GM18867 (cell line): ENCODE measurements at regions not wholly inside any gene's neighbourhood (a gene's known extent, or its start where the extent isn't known, plus 50 kb on each side); places are given as distances from the start of the nearest gene placed in this dataset.
"Not testable (repeated sequence)": the region's sequence is repeated elsewhere in the genome, so short reads cannot be mapped to it uniquely, and the experiment has no call there.

Experiments used
- ATAC-seq: cut with Tn5 transposase; IDR thresholded peaks from one replicate; pipeline ENCODE4 v1.9.1; 2021; ENCODE audit warnings: mild to moderate bottlenecking, moderate library complexity; ENCODE audit not compliant: unreplicated experiment

- no peak for ATAC-seq
These were observed 114.3 kb upstream of the ETV6 start for GRCh38 chr12:11535127-11535526.

GRCh38 chr12:11539156-11539555, 110.3 kb upstream of the ETV6 start:
- ATAC-seq: no peak

DNA sequence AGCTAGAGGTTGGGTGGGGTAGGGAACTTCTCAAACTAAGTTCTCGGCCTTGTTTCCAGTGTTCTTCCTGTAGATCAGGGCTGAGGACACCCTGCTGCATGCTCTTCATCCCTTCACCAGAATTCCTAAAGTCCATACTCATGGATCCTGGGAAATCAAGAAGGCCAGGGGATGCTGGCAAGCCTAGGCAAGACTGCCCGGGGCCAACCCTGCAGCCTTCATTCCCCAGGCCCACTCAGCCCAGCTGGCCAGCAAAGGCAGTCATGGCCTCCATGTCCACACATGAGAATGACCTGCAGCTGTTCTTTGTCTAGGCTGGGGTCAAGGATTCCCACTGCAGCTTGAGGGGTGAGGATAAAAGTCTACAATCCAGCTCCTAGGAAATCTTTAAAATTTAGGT, 109.3 kb upstream of the ETV6 start:
- ATAC-seq: no peak

DNA sequence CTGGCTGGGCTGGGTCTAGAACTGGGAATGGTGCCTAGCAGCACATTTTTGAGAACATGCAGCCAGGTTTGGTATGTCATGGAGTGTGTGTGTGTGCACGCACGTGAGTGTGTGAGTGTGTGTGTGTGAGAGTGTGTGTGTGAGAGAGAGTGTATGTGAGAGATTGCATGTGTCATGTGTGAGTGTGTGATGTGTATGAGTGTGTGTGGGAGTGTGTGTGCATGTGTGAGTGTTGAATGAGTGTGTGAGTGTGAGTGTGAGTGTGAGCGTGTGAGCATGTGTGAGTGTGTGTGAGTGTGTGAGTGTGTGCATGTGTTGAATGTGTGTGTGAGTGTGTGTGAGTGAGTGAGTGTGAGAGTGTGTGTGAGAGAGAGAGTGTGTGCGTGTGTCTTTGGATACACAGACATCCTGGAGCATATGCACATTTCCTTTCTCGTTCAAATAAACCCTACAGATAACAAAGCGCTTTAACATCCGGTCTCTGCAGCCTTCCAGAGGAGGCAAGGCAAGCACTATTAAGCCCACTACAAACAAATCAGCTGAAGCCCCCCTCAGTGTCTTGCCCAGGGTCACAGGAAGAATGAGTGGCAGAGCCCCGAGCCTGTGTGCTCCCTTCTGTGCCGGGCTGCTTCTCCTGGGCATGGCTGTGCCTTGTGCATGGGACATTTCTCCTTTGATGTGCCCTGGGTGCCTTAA, 108.7 kb upstream of the ETV6 start:
- ATAC-seq: no peak

DNA sequence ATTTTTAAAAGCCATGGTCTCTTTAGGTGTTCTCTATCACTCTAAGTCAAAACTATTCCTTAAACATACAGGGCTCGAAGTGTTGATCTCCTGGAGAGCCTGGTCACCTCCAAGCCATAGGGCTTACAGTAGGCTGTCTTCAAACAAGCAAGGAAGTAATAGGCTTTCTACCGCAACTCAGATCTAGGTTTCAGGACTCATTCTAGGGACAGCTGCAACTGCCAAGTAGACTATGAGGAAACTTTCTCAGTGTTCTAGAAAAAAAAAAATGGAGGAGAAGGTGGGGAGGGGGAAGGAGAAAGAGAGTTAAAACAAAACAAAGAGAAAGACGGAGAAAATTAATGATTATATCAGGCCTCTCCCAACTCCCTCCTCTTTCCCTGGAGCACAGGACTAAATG, 106.9 kb upstream of the ETV6 start:
- ATAC-seq: no peak

DNA sequence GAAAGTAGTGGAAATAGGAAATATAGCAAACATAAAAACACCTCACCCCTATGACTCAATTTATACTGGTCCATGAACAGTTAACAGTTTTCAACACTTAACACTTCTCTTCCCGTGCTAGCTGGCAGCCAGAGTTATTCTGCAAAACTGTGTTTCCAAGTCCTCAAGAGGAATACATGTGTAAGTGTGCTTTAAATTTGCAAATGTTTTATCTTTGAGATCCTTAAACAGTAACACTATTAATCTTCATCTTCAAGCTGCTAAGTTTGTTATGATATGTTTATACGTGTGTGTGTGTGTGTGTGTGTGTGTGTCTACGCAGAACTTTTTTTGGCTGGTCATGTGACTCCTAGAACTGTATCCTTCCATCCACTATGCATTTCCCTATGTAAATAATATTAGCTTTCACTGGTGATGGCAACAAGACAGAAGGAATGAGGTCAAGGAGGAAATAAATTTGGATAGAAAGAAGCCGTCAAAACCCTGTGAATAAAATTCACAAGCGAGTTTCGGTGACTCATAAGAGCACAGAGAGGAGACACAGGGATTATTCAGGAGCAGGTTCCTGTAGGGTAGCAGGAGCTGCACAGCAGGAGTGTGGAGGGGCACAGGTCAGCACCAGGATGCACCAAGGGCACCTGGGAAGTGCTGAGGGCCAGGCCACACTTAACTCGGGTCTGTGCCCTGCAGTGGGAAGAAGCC, 105.9 kb upstream of the ETV6 start:
- ATAC-seq: no peak

GRCh38 chr12:11545484-11546330, 103.8 kb upstream of the ETV6 start:
- ATAC-seq: peak; percentile 85

GRCh38 chr12:11546582-11547270, 102.7 kb upstream of the ETV6 start:
- not testable (repeated sequence) for ATAC-seq

DNA sequence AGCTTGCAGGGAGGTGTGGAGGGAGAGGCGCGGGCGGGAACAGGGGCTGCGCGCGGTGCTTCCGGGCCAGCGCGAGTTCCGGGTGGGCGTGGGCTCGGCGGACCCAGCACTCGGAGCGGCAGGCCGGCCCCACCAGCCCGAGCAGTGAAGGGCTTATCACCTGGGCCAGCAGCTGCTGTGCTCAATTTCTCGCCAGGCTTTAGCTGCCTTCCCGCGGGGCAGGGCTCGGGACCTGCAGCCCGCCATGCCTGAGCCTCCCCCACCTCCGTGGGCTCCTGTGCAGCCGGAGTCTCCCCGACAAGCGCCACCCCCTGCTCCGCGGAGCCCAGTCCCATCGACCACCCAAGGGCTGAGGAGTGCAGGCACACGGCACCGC, 102.2 kb upstream of the ETV6 start:
- ATAC-seq: not testable (repeated sequence)

GRCh38 chr12:11549119-11549518, 100.4 kb upstream of the ETV6 start:
- ATAC-seq: no peak

GRCh38 chr12:11553871-11554533, 95.5 kb upstream of the ETV6 start:
- peak; percentile 70 for ATAC-seq

- no peak for ATAC-seq
These were observed 94.3 kb upstream of the ETV6 start for GRCh38 chr12:11555195-11555594.

DNA sequence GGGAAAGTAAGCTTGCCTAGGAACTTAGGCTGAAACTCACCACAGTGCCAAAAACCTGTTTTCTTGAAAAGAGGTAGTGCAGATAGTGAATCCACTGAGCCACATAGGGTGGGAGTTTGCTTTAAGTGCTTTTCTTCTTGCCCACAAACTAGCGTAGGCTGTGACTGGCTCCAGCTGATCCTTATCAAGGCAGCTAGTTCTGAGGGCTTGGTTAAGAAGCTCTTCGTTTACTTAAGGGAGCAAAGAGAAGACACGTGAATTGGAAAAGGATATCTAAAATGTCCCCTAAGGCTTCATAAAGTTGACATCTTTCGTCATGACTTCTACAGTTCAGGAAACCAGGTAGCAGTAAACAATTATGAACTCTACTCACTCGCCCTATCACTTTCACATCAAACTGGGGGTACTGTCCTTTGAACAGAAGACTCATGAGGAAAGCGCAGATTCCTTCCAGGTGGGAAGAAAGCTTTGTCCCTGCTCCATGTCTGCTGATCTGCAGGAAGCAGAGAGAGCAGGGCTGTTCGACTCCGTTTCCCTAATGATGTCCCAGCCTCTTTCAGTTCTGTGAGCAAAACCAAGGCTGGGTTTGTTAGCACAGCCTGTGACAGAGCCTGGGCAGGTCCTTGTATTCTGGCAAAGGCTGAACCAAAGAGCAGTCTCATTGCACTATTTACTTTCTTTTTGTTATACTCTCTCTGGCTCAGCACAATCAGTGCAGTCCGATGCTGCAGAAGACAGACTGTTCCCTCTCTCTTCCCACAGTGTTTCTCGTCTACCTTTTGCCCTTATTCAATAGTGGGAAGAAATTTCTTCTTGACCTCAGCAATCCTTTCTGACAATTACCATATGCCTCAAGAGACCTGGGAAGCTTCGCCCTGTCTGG, 93.5 kb upstream of the ETV6 start:
- ATAC-seq: no peak

- ATAC-seq: no peak
These were observed 92.8 kb upstream of the ETV6 start for GRCh38 chr12:11556682-11557081.

- ATAC-seq: no peak
These were observed 89.7 kb upstream of the ETV6 start for GRCh38 chr12:11559626-11560340.

GRCh38 chr12:11561411-11561810, 88.1 kb upstream of the ETV6 start:
- no peak for ATAC-seq

DNA sequence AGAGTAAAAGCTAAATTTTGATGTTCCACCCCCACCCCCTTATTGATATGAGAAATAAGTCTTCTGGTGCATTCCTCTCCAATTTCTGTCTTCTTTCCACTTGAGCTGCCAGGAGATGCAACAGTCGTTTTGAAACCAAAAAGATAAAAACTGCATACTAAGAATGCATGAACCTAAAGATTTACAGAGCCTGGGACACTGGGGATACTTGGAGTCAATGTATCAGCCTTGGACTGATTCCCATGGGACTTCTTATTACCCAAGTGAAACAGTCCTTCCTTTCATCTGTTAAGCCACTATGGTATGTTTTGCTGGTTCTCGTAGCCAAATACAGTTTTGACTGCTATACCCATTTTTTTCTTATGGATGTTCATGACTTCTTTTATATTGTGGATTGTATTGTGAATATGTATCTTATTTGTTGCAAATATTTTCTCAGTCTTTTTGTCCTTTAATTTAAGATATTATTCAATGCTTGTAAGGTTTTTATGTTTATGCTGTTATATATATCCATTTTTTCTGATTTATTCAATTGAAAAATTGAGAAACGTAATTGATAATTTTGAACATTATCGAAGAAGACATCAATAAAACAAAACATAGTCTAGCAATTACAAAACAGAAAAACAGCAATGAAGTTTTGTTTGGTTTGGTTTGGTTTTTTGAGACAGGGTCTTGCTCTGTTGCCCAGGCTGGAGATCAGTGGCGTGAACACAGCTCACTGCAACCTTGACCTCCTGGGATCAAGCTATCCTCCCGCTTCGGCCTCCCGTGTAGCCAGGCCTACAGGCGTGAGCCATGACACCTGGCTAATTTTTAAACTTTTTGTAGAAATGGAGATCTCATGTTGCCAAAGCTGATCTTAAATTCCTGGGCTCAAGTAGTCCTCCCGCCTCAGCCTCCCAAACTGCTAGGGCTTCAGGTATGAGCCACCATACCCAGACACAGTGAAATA, 85.4 kb upstream of the ETV6 start:
- ATAC-seq: no peak
